NCI-H187 treated with DMSO at 0.1 percent for 48 hours (cell line): ENCODE measurements at regions not wholly inside any gene's neighbourhood (a gene's known extent, or its start where the extent isn't known, plus 50 kb on each side); places are given as distances from the start of the nearest gene placed in this dataset.

Experiments used
- DNase-seq: peaks from one replicate; lab custom pipeline; 2025; lab: John Stamatoyannopoulos, UW

DNA sequence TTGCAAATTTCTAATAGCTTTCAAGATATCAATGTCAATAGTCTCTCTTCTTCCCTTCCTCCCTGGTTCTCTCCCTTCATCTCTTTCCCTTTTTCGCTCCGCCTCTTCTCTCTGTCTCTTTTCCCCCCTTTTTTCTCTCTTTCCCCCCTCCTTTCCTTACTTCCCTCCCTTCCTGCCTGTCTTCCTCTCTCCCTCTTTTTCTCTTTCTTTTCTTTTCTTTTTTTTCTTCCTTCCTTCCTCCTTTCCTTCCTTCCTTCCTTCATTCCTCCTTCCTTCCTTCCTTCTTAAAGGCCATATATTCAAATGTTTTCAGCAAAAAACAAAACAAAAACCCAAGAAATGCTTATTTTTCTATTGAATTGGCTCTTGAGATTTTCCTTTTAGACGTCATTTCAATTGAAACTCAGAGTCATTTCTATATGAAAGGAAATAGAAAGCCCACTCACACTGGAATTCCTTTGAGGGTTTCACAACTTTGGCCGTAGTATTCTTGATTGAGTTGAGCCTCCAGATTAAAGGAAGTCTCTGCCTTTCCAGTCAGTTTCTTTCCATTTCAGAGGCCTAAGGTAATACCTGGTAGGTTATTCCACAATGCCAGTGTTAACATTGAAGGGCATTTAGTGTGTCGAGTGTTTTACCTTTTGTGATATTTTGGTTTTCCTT is 551.5 kb downstream of the LMO4 start:
- no peak for DNase-seq

DNA sequence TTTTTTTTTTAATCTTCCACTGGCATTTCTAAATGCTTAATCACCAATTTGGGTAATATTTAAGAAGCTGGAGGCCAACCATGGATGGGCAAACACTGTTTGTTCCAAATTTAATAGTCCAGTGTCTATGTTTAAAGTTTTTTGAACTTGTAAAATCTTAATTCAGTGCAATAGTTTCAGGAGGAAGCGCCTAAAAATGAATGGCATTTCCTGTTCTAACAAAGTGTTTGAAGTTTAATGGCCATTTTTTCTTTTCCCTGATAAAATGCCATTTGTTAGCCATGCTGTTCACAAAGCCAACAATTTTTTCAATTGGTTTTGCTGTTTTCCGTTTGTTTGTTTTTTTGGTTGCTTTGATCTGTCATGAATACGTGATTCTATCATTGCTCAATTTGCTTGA is 552.1 kb downstream of the LMO4 start:
- DNase-seq = no peak

GRCh38 chr1:87883906-87884305 is 555.2 kb downstream of the LMO4 start:
- DNase-seq = no peak

DNA sequence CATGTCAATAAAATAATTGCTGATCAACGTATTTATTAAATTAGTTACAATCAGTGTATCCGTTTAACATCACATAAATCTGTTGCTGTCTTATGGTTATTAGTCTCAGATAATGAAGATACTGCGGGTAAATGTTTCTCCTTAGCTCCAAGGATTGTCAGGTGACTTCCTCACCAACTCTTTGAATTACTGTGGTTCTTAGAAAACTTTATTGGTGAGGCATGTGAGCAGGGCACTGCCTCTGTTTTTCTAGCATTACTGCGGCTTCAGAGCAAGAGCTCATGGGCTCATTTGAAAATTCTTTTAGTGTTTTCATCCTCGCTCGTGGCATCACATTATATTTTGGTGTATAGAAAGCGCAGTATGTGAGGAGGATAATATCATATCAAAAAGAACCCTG is 555.9 kb downstream of the LMO4 start:
- DNase-seq = no peak

- DNase-seq = no peak
Observed at GRCh38 chr1:87885278-87886025, 556.8 kb downstream of the LMO4 start.

DNA sequence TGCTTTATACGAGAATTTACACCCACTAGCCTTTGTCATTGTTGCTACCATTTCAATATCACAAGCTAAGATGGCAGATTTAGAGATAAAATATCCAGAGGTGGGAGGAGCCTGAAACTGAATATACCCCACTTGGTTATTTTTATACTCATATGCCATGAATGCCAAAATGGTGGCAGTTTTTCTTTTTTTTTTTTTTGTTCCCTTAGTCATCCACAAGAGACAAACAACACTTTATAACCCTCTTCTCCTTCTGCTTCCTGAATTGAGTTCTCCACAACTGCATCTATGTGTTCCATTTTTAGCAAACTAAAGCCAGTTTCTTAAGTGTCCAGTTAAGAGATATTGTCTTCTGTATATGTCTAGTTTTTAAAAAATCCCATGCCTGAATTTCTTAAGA is 558.4 kb downstream of the LMO4 start:
- DNase-seq = no peak

GRCh38 chr1:87888446-87888845 is 559.8 kb downstream of the LMO4 start:
- DNase-seq = no peak

- no peak for DNase-seq
Observed at GRCh38 chr1:87894062-87894461, 565.4 kb downstream of the LMO4 start.

GRCh38 chr1:87897481-87897880 is 568.8 kb downstream of the LMO4 start:
- DNase-seq = no peak

DNA sequence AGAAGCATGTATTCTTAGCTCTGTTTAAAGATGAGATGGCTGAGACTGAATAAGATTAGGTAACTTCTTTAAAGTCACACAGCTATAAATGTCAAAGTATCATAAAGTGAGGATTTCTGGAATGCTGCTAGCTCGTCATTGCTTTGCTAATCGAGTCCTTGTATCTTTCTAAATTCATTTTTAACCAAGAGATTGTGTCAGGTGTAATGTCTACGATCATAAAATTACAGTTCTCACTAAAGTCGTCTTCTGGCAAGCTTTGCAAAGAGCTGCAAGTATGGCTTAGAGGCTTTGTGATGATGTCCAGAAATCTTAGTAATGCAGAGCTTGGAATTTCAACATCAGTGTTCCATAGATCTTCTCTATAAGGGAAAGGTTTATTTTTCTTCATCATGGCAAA is 569.8 kb downstream of the LMO4 start:
- no peak for DNase-seq

- DNase-seq = no peak
Observed at GRCh38 chr1:87899017-87899416, 570.3 kb downstream of the LMO4 start.

DNA sequence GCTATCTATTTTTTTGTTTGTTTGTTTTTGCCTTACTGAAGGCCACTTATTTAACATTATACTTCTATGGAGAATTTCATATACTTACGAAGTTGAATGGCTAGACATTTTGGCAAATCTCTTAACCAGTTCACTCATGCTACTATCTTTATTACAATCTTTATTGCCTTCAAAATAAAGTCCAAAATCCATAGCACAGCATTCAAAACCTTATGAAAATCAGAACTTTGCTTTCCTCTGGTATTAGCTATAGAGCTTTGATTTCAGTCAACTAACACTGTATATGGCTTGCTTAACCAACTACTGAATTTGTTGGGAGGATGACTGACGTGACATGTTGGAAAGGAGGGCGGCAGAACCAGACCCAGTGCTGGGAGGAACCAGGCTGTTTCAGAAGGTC is 571.1 kb downstream of the LMO4 start:
- no peak for DNase-seq

DNA sequence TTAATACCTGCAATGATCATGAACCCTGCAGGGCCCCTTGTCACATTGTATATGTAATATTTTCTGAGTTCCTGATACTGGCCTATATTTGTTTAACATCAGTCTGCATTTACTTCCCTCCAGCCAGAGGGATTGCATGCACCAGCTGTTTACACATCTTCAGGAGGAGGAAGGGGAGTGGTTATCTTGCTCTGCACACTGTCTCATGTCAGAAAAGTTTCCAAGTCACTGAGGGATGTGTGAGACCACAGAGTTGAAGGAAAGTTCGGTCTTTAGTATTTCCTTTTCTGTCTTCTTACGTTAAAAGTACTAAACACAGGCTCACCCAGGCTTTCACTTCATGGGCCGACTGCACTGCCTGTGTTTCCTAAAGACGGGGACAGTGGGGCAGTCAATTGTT is 574.1 kb downstream of the LMO4 start:
- no peak for DNase-seq

DNA sequence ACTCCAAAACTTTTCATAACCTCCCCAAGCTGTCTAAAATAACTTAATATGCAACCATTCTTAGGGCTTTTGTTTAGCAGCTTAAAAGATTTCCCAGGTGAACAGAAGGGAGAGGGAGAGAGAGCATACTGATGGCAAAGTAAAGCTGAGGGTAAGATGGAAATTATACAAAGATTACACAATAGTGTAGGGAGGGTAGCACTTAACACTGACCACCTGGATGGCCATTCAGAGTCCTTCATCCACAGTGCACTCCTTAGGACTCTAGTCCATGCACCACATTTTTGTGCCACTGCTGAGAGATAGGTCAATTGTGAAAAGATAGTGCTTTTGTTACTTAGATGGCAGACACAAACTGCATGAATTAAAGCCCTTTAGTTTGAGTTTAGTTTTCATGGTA is 574.6 kb downstream of the LMO4 start:
- no peak for DNase-seq

- DNase-seq = no peak
Observed at GRCh38 chr1:87904651-87905050, 576.0 kb downstream of the LMO4 start.

GRCh38 chr1:87905651-87906050 is 577.0 kb downstream of the LMO4 start:
- DNase-seq = no peak

GRCh38 chr1:87906078-87906477 is 577.4 kb downstream of the LMO4 start:
- no peak for DNase-seq

GRCh38 chr1:87913361-87913760 is 584.7 kb downstream of the LMO4 start:
- no peak for DNase-seq

DNA sequence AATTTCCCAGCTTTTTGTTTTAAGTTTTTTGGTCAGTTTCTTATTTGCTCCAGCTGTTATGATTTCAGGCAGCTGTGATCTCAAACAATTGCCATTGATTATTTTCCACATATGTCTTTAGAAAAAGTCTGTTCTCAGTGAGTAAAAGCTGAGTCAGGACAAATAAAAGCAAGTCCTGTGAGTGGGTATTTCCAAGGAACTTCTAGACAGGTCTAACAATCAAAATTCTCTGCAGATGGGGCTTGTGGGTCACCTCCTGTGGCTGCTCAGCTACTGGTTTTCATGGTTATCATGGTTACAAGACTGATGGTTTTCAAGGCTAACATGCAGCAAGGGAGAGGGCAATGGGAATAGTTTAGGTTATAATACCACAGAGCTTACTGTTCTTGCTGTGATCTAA is 585.7 kb downstream of the LMO4 start:
- no peak for DNase-seq

GRCh38 chr1:87915771-87916170 is 587.1 kb downstream of the LMO4 start:
- DNase-seq = no peak

GRCh38 chr1:87916965-87917364 is 588.3 kb downstream of the LMO4 start:
- DNase-seq = no peak

DNA sequence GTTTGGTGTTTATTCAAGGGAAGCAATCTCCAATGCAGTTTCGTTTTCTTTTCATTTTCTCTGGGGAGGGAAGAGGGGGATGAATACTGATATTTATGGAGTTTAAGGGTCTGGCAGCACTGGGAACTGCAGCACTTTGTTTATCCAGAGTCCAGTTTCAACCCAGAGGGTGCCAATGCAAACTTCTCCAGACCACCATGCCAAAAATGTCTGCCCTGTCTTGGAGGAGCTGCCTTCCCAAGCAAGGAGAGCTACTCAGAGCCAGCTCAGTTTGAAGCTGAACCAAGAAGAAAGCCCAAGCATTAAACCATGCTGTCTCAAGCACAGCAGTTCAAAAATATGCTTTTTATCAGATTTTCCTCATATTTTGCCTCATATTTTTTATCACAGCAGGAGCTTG is 589.7 kb downstream of the LMO4 start:
- DNase-seq = no peak

- DNase-seq = no peak
Observed at GRCh38 chr1:87922885-87923284, 594.2 kb downstream of the LMO4 start.
